ENCODE measurements at regions not wholly inside any gene's neighbourhood (a gene's known extent, or its start where the extent isn't known, plus 50 kb on each side); places are given as distances from the start of the nearest gene placed in this dataset.

DNA sequence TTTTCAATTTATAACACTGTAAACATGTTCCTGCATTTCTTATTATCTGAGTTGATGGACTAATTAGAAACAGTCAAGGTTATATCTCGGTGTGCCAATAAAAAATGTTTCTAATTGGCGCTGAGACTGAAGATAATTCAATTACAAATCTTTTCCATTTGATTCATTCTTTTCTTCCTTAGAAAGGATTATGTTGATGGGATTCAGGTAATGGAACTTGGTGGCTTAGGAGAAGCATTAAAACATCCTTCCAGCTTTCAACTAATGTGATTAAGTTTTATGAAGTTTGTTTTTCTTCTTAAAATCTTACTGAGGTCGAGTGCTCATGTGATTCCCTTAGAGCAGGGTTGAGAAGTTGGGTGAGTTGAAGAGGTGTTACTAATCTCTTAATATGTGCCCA is 1015.3 kb downstream of the NR2F1-AS1 start:
- Histone ChIP-seq H3K9ac (ENCODE audit: low read depth in 1 of 2, low read length in 2 of 2) (no peak overlapping the region), H3K4me1 (ENCODE audit: control insufficient read depth in 2 of 2, insufficient read depth in 2 of 2, low read length in 2 of 2) (no peaks in the 10 kb centered on the region), H3K36me3 (ENCODE audit: control insufficient read depth in 2 of 2, insufficient read depth in 2 of 2, low read length in 2 of 2) (no peaks in the 10 kb centered on the region), H3K27me3 (ENCODE audit: control insufficient read depth in 2 of 2, insufficient read depth in 2 of 2, low read length in 2 of 2) (no peaks in the 10 kb centered on the region), H3K9me3 (ENCODE audit: control insufficient read depth in 2 of 2, low read length in 2 of 2) (no peaks in the 10 kb centered on the region), H3K4me3 (ENCODE audit: low read length in 2 of 2) (no peak overlapping the region), H3K27ac (ENCODE audit: low read depth in 2 of 2, low read length in 2 of 2) (no peak overlapping the region)

DNA sequence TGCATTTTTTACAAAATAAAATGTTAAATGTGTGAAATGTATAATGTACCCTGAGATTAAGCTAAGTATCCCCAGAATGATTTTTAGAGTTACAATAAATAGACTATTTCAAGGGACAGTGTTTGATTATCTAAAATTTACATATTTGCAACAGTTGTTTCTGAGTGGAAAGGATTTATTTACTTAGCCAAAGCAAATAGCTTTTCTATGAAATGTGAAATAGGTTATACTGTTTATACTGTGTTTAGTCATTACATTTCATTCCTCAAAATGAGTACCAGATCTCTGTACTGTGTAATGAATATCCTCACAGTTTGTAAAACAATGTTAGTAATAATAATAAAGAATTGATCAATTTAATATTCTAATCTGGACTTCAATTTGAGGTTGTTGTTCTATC is 1019.0 kb downstream of the NR2F1-AS1 start:
- no peaks in the 10 kb centered on the region for H3K36me3 ChIP-seq (ENCODE audit: control insufficient read depth in 2 of 2, insufficient read depth in 2 of 2, low read length in 2 of 2)
- no peaks in the 10 kb centered on the region for H3K9me3 ChIP-seq (ENCODE audit: control insufficient read depth in 2 of 2, low read length in 2 of 2)
- H3K4me1 ChIP-seq (ENCODE audit: control insufficient read depth in 2 of 2, insufficient read depth in 2 of 2, low read length in 2 of 2) = no peaks in the 10 kb centered on the region
- H3K4me3 ChIP-seq (ENCODE audit: low read length in 2 of 2) = no peak overlapping the region
- no peak overlapping the region for H3K9ac ChIP-seq (ENCODE audit: low read depth in 1 of 2, low read length in 2 of 2)
- H3K27ac ChIP-seq (ENCODE audit: low read depth in 2 of 2, low read length in 2 of 2) = no peak overlapping the region
- H3K27me3 ChIP-seq (ENCODE audit: control insufficient read depth in 2 of 2, insufficient read depth in 2 of 2, low read length in 2 of 2) = no peaks in the 10 kb centered on the region

DNA sequence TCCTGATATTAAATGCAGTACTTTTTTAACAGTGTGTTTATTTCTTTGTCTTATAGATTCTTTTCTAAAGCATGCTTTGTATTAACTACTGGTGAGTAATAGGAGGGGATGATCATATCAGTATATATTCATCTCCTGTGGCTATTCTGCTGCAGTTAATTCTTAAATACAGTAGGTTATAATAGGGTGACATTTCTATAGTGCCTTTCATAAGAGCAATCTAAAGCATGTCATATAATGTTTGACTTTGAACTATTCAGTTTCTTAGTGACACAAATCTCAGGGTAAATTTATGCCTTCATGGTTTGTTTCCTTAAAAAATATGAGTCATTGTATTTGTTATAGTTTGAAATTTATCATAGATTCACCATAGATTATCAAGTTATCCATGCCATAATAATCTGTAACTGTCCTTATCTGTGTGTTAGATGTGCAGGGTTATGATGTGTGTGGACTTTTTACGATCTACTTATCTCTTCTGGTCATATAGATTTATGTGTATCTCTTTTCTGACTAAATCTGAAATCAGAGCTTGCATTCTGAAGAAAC is 1019.5 kb downstream of the NR2F1-AS1 start:
- Histone ChIP-seq H3K4me1 (ENCODE audit: control insufficient read depth in 2 of 2, insufficient read depth in 2 of 2, low read length in 2 of 2) (no peaks in the 10 kb centered on the region), H3K36me3 (ENCODE audit: control insufficient read depth in 2 of 2, insufficient read depth in 2 of 2, low read length in 2 of 2) (no peaks in the 10 kb centered on the region), H3K27me3 (ENCODE audit: control insufficient read depth in 2 of 2, insufficient read depth in 2 of 2, low read length in 2 of 2) (no peaks in the 10 kb centered on the region), H3K9ac (ENCODE audit: low read depth in 1 of 2, low read length in 2 of 2) (no peak overlapping the region), H3K4me3 (ENCODE audit: low read length in 2 of 2) (no peak overlapping the region), H3K27ac (ENCODE audit: low read depth in 2 of 2, low read length in 2 of 2) (no peak overlapping the region), H3K9me3 (ENCODE audit: control insufficient read depth in 2 of 2, low read length in 2 of 2) (no peaks in the 10 kb centered on the region)

DNA sequence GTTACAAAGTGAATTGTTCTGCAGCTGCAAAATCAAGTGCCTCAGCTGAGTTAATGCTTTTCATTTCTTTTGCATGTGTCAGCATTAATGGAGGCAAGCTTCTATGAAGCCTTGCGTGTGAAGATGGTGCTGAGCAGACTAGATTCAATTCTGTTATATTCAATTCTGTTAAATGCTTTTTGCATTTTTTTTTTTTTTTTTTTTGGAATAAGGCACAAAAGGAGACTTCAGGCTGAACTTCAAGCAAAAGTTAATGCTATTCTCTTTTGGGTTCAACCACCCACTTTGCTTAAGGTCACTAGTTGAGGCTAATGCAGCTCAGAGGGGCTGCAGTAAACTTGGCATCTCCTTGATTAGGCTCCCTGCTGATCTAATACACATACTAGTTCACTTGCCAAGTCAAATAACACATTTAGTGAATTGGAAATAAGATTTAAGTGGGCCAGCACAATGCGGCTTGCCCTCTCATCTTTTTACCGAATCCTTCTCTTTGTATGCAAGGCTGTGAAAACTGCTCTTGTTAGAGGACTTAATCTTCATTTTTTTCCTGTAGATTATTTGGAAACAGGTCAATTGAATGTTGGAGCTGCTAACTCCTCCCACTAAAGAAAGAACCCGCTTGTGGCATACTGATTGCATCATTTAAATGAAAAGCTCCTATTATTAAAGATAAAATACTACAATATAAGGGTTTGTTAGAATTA is 1020.2 kb downstream of the NR2F1-AS1 start:
- no peaks in the 10 kb centered on the region for H3K9me3 ChIP-seq (ENCODE audit: control insufficient read depth in 2 of 2, low read length in 2 of 2)
- no peak overlapping the region for H3K9ac ChIP-seq (ENCODE audit: low read depth in 1 of 2, low read length in 2 of 2)
- H3K4me3 ChIP-seq (ENCODE audit: low read length in 2 of 2) = no peak overlapping the region
- H3K36me3 ChIP-seq (ENCODE audit: control insufficient read depth in 2 of 2, insufficient read depth in 2 of 2, low read length in 2 of 2) = no peaks in the 10 kb centered on the region
- no peaks in the 10 kb centered on the region for H3K4me1 ChIP-seq (ENCODE audit: control insufficient read depth in 2 of 2, insufficient read depth in 2 of 2, low read length in 2 of 2)
- no peaks in the 10 kb centered on the region for H3K27me3 ChIP-seq (ENCODE audit: control insufficient read depth in 2 of 2, insufficient read depth in 2 of 2, low read length in 2 of 2)
- H3K27ac ChIP-seq (ENCODE audit: low read depth in 2 of 2, low read length in 2 of 2) = no peak overlapping the region

GRCh38 chr5:92559781-92560180 is 1021.2 kb downstream of the NR2F1-AS1 start:
- no peaks in the 10 kb centered on the region for H3K27me3 ChIP-seq (ENCODE audit: control insufficient read depth in 2 of 2, insufficient read depth in 2 of 2, low read length in 2 of 2)
- H3K4me1 ChIP-seq (ENCODE audit: control insufficient read depth in 2 of 2, insufficient read depth in 2 of 2, low read length in 2 of 2) = no peaks in the 10 kb centered on the region
- H3K9me3 ChIP-seq (ENCODE audit: control insufficient read depth in 2 of 2, low read length in 2 of 2) = no peaks in the 10 kb centered on the region
- no peaks in the 10 kb centered on the region for H3K36me3 ChIP-seq (ENCODE audit: control insufficient read depth in 2 of 2, insufficient read depth in 2 of 2, low read length in 2 of 2)
- H3K9ac ChIP-seq (ENCODE audit: low read depth in 1 of 2, low read length in 2 of 2) = no peak overlapping the region
- no peak overlapping the region for H3K4me3 ChIP-seq (ENCODE audit: low read length in 2 of 2)
- no peak overlapping the region for H3K27ac ChIP-seq (ENCODE audit: low read depth in 2 of 2, low read length in 2 of 2)

GRCh38 chr5:92559331-92559730 is 1021.7 kb downstream of the NR2F1-AS1 start:
- H3K9ac ChIP-seq (ENCODE audit: low read depth in 1 of 2, low read length in 2 of 2) = no peak overlapping the region
- H3K4me1 ChIP-seq (ENCODE audit: control insufficient read depth in 2 of 2, insufficient read depth in 2 of 2, low read length in 2 of 2) = no peaks in the 10 kb centered on the region
- H3K36me3 ChIP-seq (ENCODE audit: control insufficient read depth in 2 of 2, insufficient read depth in 2 of 2, low read length in 2 of 2) = no peaks in the 10 kb centered on the region
- H3K27me3 ChIP-seq (ENCODE audit: control insufficient read depth in 2 of 2, insufficient read depth in 2 of 2, low read length in 2 of 2) = no peaks in the 10 kb centered on the region
- H3K9me3 ChIP-seq (ENCODE audit: control insufficient read depth in 2 of 2, low read length in 2 of 2) = no peaks in the 10 kb centered on the region
- H3K4me3 ChIP-seq (ENCODE audit: low read length in 2 of 2) = no peak overlapping the region
- H3K27ac ChIP-seq (ENCODE audit: low read depth in 2 of 2, low read length in 2 of 2) = no peak overlapping the region

DNA sequence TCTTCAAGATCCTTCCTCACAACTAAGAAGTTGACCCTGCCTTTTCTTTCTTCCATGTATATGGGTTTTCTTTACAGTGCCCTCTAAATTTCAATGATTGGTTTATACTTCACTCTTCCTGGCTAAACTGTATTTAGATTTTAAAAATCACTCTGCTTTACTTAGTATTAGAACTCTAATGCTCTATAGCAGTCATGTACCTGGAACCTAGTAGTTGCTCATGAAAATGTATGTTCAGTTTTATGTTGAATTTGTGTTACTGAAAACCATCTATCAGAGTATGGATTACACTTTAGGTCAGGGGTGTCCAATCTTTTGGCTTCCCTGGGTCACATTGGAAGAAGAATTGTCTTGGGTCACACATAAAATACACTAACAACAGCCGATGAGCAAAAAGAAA is 1024.3 kb downstream of the NR2F1-AS1 start:
- Histone ChIP-seq H3K27ac (ENCODE audit: low read depth in 2 of 2, low read length in 2 of 2) (no peak overlapping the region), H3K9ac (ENCODE audit: low read depth in 1 of 2, low read length in 2 of 2) (no peak overlapping the region), H3K36me3 (ENCODE audit: control insufficient read depth in 2 of 2, insufficient read depth in 2 of 2, low read length in 2 of 2) (no peaks in the 10 kb centered on the region), H3K4me1 (ENCODE audit: control insufficient read depth in 2 of 2, insufficient read depth in 2 of 2, low read length in 2 of 2) (no peaks in the 10 kb centered on the region), H3K4me3 (ENCODE audit: low read length in 2 of 2) (no peak overlapping the region), H3K27me3 (ENCODE audit: control insufficient read depth in 2 of 2, insufficient read depth in 2 of 2, low read length in 2 of 2) (no peaks in the 10 kb centered on the region), H3K9me3 (ENCODE audit: control insufficient read depth in 2 of 2, low read length in 2 of 2) (no peaks in the 10 kb centered on the region)

- H3K9me3 ChIP-seq (ENCODE audit: control insufficient read depth in 2 of 2, low read length in 2 of 2) = no peaks in the 10 kb centered on the region
- no peaks in the 10 kb centered on the region for H3K36me3 ChIP-seq (ENCODE audit: control insufficient read depth in 2 of 2, insufficient read depth in 2 of 2, low read length in 2 of 2)
- H3K4me1 ChIP-seq (ENCODE audit: control insufficient read depth in 2 of 2, insufficient read depth in 2 of 2, low read length in 2 of 2) = no peaks in the 10 kb centered on the region
- H3K4me3 ChIP-seq (ENCODE audit: low read length in 2 of 2) = no peak overlapping the region
- H3K9ac ChIP-seq (ENCODE audit: low read depth in 1 of 2, low read length in 2 of 2) = no peak overlapping the region
- no peak overlapping the region for H3K27ac ChIP-seq (ENCODE audit: low read depth in 2 of 2, low read length in 2 of 2)
- H3K27me3 ChIP-seq (ENCODE audit: control insufficient read depth in 2 of 2, insufficient read depth in 2 of 2, low read length in 2 of 2) = no peaks in the 10 kb centered on the region
These were observed 1026.5 kb downstream of the NR2F1-AS1 start for GRCh38 chr5:92554447-92555085.

- H3K4me1 ChIP-seq (ENCODE audit: control insufficient read depth in 2 of 2, insufficient read depth in 2 of 2, low read length in 2 of 2) = no peaks in the 10 kb centered on the region
- H3K27ac ChIP-seq (ENCODE audit: low read depth in 2 of 2, low read length in 2 of 2) = no peak overlapping the region
- no peaks in the 10 kb centered on the region for H3K27me3 ChIP-seq (ENCODE audit: control insufficient read depth in 2 of 2, insufficient read depth in 2 of 2, low read length in 2 of 2)
- H3K9me3 ChIP-seq (ENCODE audit: control insufficient read depth in 2 of 2, low read length in 2 of 2) = no peaks in the 10 kb centered on the region
- H3K4me3 ChIP-seq (ENCODE audit: low read length in 2 of 2) = no peak overlapping the region
- H3K36me3 ChIP-seq (ENCODE audit: control insufficient read depth in 2 of 2, insufficient read depth in 2 of 2, low read length in 2 of 2) = no peaks in the 10 kb centered on the region
- H3K9ac ChIP-seq (ENCODE audit: low read depth in 1 of 2, low read length in 2 of 2) = no peak overlapping the region
These were observed 1027.7 kb downstream of the NR2F1-AS1 start for GRCh38 chr5:92553326-92553725.

- Histone ChIP-seq H3K27ac (ENCODE audit: low read depth in 2 of 2, low read length in 2 of 2) (no peak overlapping the region), H3K27me3 (ENCODE audit: control insufficient read depth in 2 of 2, insufficient read depth in 2 of 2, low read length in 2 of 2) (no peaks in the 10 kb centered on the region), H3K4me3 (ENCODE audit: low read length in 2 of 2) (no peak overlapping the region), H3K36me3 (ENCODE audit: control insufficient read depth in 2 of 2, insufficient read depth in 2 of 2, low read length in 2 of 2) (no peaks in the 10 kb centered on the region), H3K9me3 (ENCODE audit: control insufficient read depth in 2 of 2, low read length in 2 of 2) (no peaks in the 10 kb centered on the region), H3K9ac (ENCODE audit: low read depth in 1 of 2, low read length in 2 of 2) (no peak overlapping the region), H3K4me1 (ENCODE audit: control insufficient read depth in 2 of 2, insufficient read depth in 2 of 2, low read length in 2 of 2) (no peaks in the 10 kb centered on the region)
These were observed 1028.5 kb downstream of the NR2F1-AS1 start for GRCh38 chr5:92552206-92553160.

Data from mucosa of rectum (tissue), 2 donors.